GM19035 (cell line): ENCODE measurements at regions not wholly inside any gene's neighbourhood (a gene's known extent, or its start where the extent isn't known, plus 50 kb on each side); places are given as distances from the start of the nearest gene placed in this dataset.

Experiments
- ATAC-seq: cut with Tn5 transposase; IDR thresholded peaks from one replicate; pipeline ENCODE4 v1.9.1; 2021; ENCODE audit not compliant: unreplicated experiment

GRCh38 chr5:3943859-3944258 is 348.2 kb downstream of the IRX1 start:
- no peak for ATAC-seq

GRCh38 chr5:3944930-3945329 is 349.3 kb downstream of the IRX1 start:
- no peak for ATAC-seq

- no peak for ATAC-seq
These were observed 353.2 kb downstream of the IRX1 start for GRCh38 chr5:3948838-3949237.

- no peak for ATAC-seq
These were observed 358.6 kb downstream of the IRX1 start for GRCh38 chr5:3954199-3954598.

- ATAC-seq: no peak
These were observed 359.0 kb downstream of the IRX1 start for GRCh38 chr5:3954633-3955032.

GRCh38 chr5:3957658-3958057 is 362.0 kb downstream of the IRX1 start:
- no peak for ATAC-seq

- no peak for ATAC-seq
These were observed 362.8 kb downstream of the IRX1 start for GRCh38 chr5:3958389-3958788.

- ATAC-seq: no peak
These were observed 366.5 kb downstream of the IRX1 start for GRCh38 chr5:3962113-3962512.

GRCh38 chr5:3963652-3964051 is 368.0 kb downstream of the IRX1 start:
- no peak for ATAC-seq

GRCh38 chr5:3980156-3980555 is 384.5 kb downstream of the IRX1 start:
- no peak for ATAC-seq

- no peak for ATAC-seq
These were observed 392.2 kb downstream of the IRX1 start for GRCh38 chr5:3987867-3988266.

GRCh38 chr5:3993856-3994473 is 398.3 kb downstream of the IRX1 start:
- no peak for ATAC-seq

- ATAC-seq: no peak
These were observed 399.0 kb downstream of the IRX1 start for GRCh38 chr5:3994628-3995027.

- no peak for ATAC-seq
These were observed 400.5 kb downstream of the IRX1 start for GRCh38 chr5:3995954-3996619.

GRCh38 chr5:3996707-3997336 is 401.2 kb downstream of the IRX1 start:
- no peak for ATAC-seq

- no peak for ATAC-seq
These were observed 402.0 kb downstream of the IRX1 start for GRCh38 chr5:3997670-3998069.

GRCh38 chr5:3999929-4000328 is 404.3 kb downstream of the IRX1 start:
- no peak for ATAC-seq

GRCh38 chr5:4001004-4001403 is 405.4 kb downstream of the IRX1 start:
- no peak for ATAC-seq

GRCh38 chr5:4001758-4002533 is 406.3 kb downstream of the IRX1 start:
- ATAC-seq: no peak

GRCh38 chr5:4005335-4005734 is 409.7 kb downstream of the IRX1 start:
- no peak for ATAC-seq

- ATAC-seq: no peak
These were observed 411.4 kb downstream of the IRX1 start for GRCh38 chr5:4007001-4007400.

- ATAC-seq: no peak
These were observed 416.3 kb downstream of the IRX1 start for GRCh38 chr5:4011943-4012342.
